HG03575 (cell line): ENCODE measurements at regions not wholly inside any gene's neighbourhood (a gene's known extent, or its start where the extent isn't known, plus 50 kb on each side); places are given as distances from the start of the nearest gene placed in this dataset.
"Not testable (repeated sequence)": the region's sequence is repeated elsewhere in the genome, so short reads cannot be mapped to it uniquely, and the experiment has no call there.

Source experiments
- ATAC-seq: cut with Tn5 transposase; IDR thresholded peaks from one replicate; pipeline ENCODE4 v1.9.1; 2021; ENCODE audit not compliant: unreplicated experiment, insufficient number of reproducible peaks, low FRiP score; ENCODE audit errors: extremely low read depth

- not testable (repeated sequence) for ATAC-seq
Measured at GRCh38 chr1:146459308-146459707, 230.5 kb upstream of the NOTCH2NLA start.

- not testable (repeated sequence) for ATAC-seq
Measured at GRCh38 chr1:146448877-146449246, 220.0 kb upstream of the NOTCH2NLA start.

GRCh38 chr1:146448212-146448876, 219.5 kb upstream of the NOTCH2NLA start:
- ATAC-seq = not testable (repeated sequence)

- not testable (repeated sequence) for ATAC-seq
Measured at GRCh38 chr1:146443871-146444222, 215.0 kb upstream of the NOTCH2NLA start.

GRCh38 chr1:146443088-146443870, 214.5 kb upstream of the NOTCH2NLA start:
- not testable (repeated sequence) for ATAC-seq

GRCh38 chr1:146438543-146438942, 209.7 kb upstream of the NOTCH2NLA start:
- ATAC-seq = not testable (repeated sequence)

GRCh38 chr1:146416642-146417041, 187.8 kb upstream of the NOTCH2NLA start:
- ATAC-seq = not testable (repeated sequence)

- ATAC-seq = not testable (repeated sequence)
Measured at GRCh38 chr1:146415017-146415416, 186.2 kb upstream of the NOTCH2NLA start.

GRCh38 chr1:146413911-146414310, 185.1 kb upstream of the NOTCH2NLA start:
- not testable (repeated sequence) for ATAC-seq

GRCh38 chr1:146411923-146412322, 183.1 kb upstream of the NOTCH2NLA start:
- not testable (repeated sequence) for ATAC-seq

GRCh38 chr1:146409817-146410441, 181.1 kb upstream of the NOTCH2NLA start:
- not testable (repeated sequence) for ATAC-seq

- not testable (repeated sequence) for ATAC-seq
Measured at GRCh38 chr1:146409116-146409801, 180.4 kb upstream of the NOTCH2NLA start.

- not testable (repeated sequence) for ATAC-seq
Measured at GRCh38 chr1:146401281-146401825, 172.5 kb upstream of the NOTCH2NLA start.

- not testable (repeated sequence) for ATAC-seq
Measured at GRCh38 chr1:146400173-146401121, 171.6 kb upstream of the NOTCH2NLA start.

GRCh38 chr1:146399225-146399624, 170.4 kb upstream of the NOTCH2NLA start:
- not testable (repeated sequence) for ATAC-seq

GRCh38 chr1:146396801-146397200, 168.0 kb upstream of the NOTCH2NLA start:
- ATAC-seq = not testable (repeated sequence)

- ATAC-seq = not testable (repeated sequence)
Measured at GRCh38 chr1:146396242-146396641, 167.4 kb upstream of the NOTCH2NLA start.

GRCh38 chr1:146393796-146394195, 165.0 kb upstream of the NOTCH2NLA start:
- ATAC-seq = not testable (repeated sequence)
